ENCODE measurements at regions not wholly inside any gene's neighbourhood (a gene's known extent, or its start where the extent isn't known, plus 50 kb on each side); places are given as distances from the start of the nearest gene placed in this dataset.
"Not testable (repeated sequence)": the region's sequence is repeated elsewhere in the genome, so short reads cannot be mapped to it uniquely, and the experiment has no call there.

DNA sequence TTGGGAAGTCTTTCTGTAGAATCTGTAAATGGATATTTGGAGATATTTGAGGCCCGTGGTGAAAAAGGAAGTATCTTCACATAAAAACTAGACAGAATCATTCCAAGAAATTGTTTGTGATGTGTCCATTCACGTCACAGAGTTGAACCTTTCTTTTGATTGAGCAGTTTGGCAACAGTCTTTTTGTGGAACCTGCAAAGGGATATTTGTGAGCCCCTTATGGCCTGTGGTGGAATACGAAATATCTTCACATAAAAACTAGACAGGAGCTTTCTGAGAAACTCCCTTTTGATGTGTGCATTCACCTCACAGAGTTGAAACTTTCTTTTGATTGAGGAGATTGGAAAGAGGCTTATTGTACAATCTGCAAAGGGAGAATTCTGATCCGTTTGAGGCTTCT is 2980.4 kb downstream of the TUBA3C start:
- not testable (repeated sequence) for DNase-seq (ENCODE audit: low spot score)

- DNase-seq (ENCODE audit: low spot score): not testable (repeated sequence)
Measured at GRCh38 chr13:16160609-16161008, 3021.0 kb downstream of the TUBA3C start.

- not testable (repeated sequence) for DNase-seq (ENCODE audit: low spot score)
Measured at GRCh38 chr13:16158958-16159357, 3022.7 kb downstream of the TUBA3C start.

DNA sequence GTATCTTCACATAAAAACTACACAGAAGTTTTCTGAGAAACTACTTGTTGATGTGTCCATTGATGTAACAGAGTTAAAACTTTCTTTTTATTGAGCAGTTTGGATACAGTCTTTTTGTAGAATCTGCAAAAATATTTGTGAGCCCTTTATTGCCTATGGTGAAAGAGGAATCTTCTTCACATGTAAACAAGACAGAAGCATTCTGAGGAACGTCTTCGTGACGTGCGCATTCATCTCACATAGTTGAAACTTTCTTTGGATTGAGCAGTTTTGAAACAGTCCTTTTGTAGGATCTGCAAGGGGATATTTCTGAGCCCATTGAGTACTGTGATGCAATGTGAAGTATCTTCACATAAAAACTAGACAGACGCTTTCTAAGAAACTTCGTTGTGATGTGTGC is 3023.6 kb downstream of the TUBA3C start:
- not testable (repeated sequence) for DNase-seq (ENCODE audit: low spot score)

DNA sequence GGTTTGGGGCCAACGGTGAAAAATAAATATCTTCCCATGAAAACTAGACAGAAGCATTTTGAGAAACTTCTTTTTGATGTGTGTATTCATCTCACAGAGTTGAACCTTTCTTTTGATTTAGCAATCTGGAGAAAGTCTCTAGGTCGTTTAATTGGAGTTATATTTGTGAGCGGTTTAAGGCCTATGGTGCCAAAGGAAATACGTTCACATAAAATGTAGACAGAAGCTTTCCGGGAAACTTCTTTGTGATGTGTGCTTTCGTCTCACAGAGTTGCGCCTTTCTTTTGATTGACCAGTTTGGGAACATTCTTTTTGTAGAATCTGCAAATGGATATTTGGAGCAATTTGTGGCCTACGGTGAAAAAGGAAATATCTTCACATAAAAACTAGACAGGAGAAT is 3028.8 kb downstream of the TUBA3C start:
- not testable (repeated sequence) for DNase-seq (ENCODE audit: low spot score)

- DNase-seq (ENCODE audit: low spot score): not testable (repeated sequence)
Measured at GRCh38 chr13:16151296-16151695, 3030.3 kb downstream of the TUBA3C start.

GRCh38 chr13:16149415-16149814 is 3032.2 kb downstream of the TUBA3C start:
- DNase-seq (ENCODE audit: low spot score): not testable (repeated sequence)

GRCh38 chr13:16145652-16146051 is 3036.0 kb downstream of the TUBA3C start:
- DNase-seq (ENCODE audit: low spot score): not testable (repeated sequence)

GRCh38 chr13:16141361-16141760 is 3040.3 kb downstream of the TUBA3C start:
- DNase-seq (ENCODE audit: low spot score): not testable (repeated sequence)

DNA sequence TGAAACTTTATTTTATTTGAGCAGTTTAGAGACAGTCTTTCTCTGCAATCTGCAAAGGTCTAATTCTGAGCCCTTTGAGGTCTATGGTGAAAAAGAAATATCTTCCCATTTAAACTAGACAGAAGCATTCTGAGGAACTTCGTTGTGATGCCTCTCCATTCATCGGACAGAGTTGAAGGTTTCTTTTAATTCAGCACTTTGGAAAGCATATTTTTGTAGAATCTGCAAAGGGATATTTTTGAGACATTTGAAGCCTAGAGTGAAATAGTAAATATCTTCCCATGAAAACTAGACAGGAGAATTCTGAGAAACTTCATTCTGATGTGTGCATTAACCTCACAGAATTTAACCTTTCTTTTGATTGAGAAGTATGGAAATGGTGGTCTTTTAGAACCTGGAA is 3044.8 kb downstream of the TUBA3C start:
- not testable (repeated sequence) for DNase-seq (ENCODE audit: low spot score)

- DNase-seq (ENCODE audit: low spot score): not testable (repeated sequence)
Measured at GRCh38 chr13:16128675-16129074, 3052.9 kb downstream of the TUBA3C start.

GRCh38 chr13:16113391-16113790 is 3068.2 kb downstream of the TUBA3C start:
- DNase-seq (ENCODE audit: low spot score): peak; percentile 10

Data from HT-29 (cell line).